LNCAP (cell line): ENCODE measurements at regions not wholly inside any gene's neighbourhood (a gene's known extent, or its start where the extent isn't known, plus 50 kb on each side); places are given as distances from the start of the nearest gene placed in this dataset.

ENCODE experiments used
- CTCF ChIP-seq: fragments of 450-650 bp; IDR thresholded peaks from 2 replicates; pipeline ENCODE4 v1.5.1; 2017; ENCODE audit warnings: mild to moderate bottlenecking

DNA sequence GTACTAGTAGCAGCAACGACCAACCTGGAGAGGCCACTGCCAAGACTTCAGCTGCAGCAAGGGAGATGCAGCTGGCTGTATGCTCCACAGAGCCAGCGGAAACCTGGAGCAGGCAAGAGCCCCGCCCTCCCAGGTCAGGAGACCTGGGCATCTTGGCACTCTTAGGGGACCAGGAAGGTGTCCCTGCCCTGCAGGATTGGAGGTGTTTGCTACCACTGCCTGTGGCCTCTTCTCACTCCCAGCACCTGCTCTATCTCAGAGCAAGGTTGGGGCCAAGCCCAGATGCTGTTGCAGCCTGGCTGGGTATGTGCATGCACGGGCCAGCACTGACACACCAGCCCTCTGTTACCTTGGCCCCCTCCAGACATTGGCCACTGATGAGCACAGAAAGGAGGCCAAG is 1512.8 kb downstream of the REEP3 start:
- TF ChIP-seq CTCF = no peak

GRCh38 chr10:65040796-65041195 is 1519.6 kb downstream of the REEP3 start:
- no peak for TF ChIP-seq CTCF

DNA sequence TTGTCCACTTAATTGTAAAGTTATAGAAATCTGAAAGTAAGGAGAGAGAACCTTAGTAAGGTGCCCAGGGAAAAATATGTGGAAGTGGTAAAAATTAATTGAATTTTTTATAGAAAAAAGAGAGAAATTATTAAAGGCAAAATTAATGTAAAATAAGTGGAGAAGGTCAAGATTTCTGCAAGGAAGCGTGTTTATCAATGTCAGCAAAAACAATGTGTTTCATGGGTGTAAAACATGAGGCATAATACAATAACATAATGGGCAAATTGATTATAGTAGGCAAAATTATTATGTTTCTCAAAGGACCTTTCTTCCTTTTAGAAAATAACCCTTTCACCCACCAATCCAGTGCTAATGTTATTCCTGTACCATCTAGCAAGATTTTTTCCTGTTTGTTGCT is 1520.1 kb downstream of the REEP3 start:
- TF ChIP-seq CTCF = no peak

- no peak for TF ChIP-seq CTCF
These were observed 1521.3 kb downstream of the REEP3 start for GRCh38 chr10:65042496-65042895.

- TF ChIP-seq CTCF = no peak
These were observed 1525.6 kb downstream of the REEP3 start for GRCh38 chr10:65046831-65047230.

DNA sequence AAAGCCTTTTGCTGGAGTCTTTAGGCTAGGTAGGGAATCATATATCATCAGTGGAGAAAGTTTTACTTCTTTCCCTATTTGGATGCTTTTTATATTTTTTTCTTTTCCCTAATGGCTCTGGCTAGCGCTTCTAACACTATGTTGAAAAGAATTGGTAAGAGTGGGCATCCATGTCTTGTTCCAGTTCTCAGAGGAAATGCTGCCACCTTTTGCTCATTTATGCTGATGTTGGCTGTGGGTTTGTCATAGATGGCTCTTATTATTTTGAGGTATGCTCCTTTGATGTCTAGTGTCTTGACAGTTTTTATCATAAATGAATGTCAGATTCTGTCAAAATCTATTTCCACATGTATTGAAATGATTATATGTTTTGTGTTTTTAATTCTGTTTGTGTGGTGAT is 1544.1 kb downstream of the REEP3 start:
- no peak for TF ChIP-seq CTCF

DNA sequence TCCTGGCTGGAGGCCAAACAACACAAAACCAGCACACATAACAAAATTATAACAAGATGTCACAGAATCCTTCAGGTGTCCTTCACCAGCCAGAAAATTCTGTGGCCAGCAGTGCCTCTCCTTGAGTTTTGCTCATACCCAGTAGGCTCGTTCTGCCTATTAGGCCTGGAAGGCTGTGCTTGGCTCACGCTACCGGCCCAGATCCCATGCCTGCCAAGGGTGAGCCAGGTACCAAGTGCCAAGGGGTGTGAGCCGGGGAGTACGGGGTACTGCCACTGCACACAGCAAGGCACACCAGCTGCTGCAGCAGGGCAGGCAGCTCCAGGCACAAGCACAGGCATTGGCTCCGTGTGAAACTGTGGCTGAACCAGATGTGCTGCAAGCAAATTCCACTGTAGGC is 1562.0 kb downstream of the REEP3 start:
- no peak for TF ChIP-seq CTCF

DNA sequence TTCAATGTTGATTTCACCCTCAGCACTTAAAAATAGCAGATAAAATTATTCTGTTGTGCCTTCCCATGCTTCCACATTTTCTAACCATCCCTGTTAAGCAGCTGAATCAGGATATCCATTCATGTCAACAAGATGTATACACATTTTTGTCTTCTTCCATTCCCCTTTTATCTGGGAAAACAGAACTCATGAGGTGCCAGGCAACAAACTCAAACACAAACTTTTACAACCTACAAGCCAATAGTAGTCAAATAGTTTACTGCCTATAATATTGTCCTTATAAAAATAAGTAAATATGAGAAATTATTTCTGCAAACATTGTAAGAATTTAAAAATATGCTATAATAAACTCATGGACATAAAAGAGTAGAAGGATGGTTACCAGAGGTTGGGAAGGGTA is 1569.8 kb downstream of the REEP3 start:
- TF ChIP-seq CTCF = no peak
